Lower lobe of right lung (tissue), 2 donors: ENCODE measurements at regions not wholly inside any gene's neighbourhood (a gene's known extent, or its start where the extent isn't known, plus 50 kb on each side); places are given as distances from the start of the nearest gene placed in this dataset.

Source experiments
- ATAC-seq, 2 donors: fragments of 200-7000 bp; cut with Tn5 transposase; one replicate each; pipeline ENCODE4 v1.9.1; 2020 to 2022; ENCODE audit warnings: mild to moderate bottlenecking in 2 of 2, moderate library complexity in 2 of 2
- DNase-seq: peaks from one replicate; pipeline ENCODE4 v3.0.0-alpha.2; 2020
- H3K27ac ChIP-seq: fragments of 200-600 bp; one replicate; pipeline ENCODE4 v1.8.0; 2022
- H3K27me3 ChIP-seq: fragments of 200-600 bp; one replicate; pipeline ENCODE4 v1.8.0; 2022; ENCODE audit warnings: low read depth
- H3K36me3 ChIP-seq: fragments of 200-600 bp; one replicate; pipeline ENCODE4 v1.8.0; 2022; ENCODE audit warnings: mild to moderate bottlenecking
- H3K4me1 ChIP-seq: fragments of 200-600 bp; one replicate; pipeline ENCODE4 v1.8.0; 2022
- H3K4me3 ChIP-seq: fragments of 200-600 bp; one replicate; pipeline ENCODE4 v1.8.0; 2022; ENCODE audit warnings: mild to moderate bottlenecking
- H3K9me3 ChIP-seq: fragments of 200-600 bp; one replicate; pipeline ENCODE4 v1.8.0; 2022
- intact Hi-C: fragments of 100-400 bp; cut with DNase I; formaldehyde crosslinking; loops from one replicate; pipeline ENCODE4 v1.11.0; 2022
- TF ChIP-seq, protein P1 (sequence below): fragments of 200-600 bp; IDR thresholded peaks from one replicate; pipeline ENCODE4 v1.8.0; 2022; ENCODE audit warnings: antibody characterized with exemption, mild to moderate bottlenecking
- donor health status: DM: no; HTN: yes; CAD: no; lungs with severe emphysema.

DNA sequence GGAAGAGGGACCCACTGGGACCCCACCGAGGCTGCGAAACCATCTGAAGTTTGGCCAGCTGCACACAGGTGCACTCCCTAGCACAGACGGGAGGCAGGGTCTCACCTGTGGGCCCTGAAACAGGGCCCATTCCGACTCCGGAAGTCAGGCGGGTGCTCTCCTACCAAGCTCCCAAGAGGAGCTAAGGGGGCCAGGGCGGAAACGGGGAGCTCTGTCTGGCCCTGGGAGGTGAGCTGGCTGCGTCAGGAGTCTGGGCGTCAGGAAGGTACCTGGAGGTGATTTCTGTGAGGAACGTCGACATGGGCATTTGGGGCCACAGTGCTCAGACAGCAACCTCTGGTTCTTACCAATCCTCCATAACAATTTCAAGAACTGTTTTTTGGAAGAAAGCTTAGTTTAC lies 411.7 kb downstream of the TCERG1L start:
- no peak overlapping the region for H3K4me3 ChIP-seq
- no peaks in the 10 kb centered on the region for H3K36me3 ChIP-seq
- H3K4me1 ChIP-seq: no peaks in the 10 kb centered on the region
- DNase-seq (no peak), ATAC-seq (no peak)
- TF ChIP-seq, protein P1, sequence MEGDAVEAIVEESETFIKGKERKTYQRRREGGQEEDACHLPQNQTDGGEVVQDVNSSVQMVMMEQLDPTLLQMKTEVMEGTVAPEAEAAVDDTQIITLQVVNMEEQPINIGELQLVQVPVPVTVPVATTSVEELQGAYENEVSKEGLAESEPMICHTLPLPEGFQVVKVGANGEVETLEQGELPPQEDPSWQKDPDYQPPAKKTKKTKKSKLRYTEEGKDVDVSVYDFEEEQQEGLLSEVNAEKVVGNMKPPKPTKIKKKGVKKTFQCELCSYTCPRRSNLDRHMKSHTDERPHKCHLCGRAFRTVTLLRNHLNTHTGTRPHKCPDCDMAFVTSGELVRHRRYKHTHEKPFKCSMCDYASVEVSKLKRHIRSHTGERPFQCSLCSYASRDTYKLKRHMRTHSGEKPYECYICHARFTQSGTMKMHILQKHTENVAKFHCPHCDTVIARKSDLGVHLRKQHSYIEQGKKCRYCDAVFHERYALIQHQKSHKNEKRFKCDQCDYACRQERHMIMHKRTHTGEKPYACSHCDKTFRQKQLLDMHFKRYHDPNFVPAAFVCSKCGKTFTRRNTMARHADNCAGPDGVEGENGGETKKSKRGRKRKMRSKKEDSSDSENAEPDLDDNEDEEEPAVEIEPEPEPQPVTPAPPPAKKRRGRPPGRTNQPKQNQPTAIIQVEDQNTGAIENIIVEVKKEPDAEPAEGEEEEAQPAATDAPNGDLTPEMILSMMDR: no peak
- no peaks in the 10 kb centered on the region for H3K27me3 ChIP-seq
- no peaks in the 10 kb centered on the region for H3K9me3 ChIP-seq
- intact Hi-C loops: no loop called here
- no peak overlapping the region for H3K27ac ChIP-seq

DNA sequence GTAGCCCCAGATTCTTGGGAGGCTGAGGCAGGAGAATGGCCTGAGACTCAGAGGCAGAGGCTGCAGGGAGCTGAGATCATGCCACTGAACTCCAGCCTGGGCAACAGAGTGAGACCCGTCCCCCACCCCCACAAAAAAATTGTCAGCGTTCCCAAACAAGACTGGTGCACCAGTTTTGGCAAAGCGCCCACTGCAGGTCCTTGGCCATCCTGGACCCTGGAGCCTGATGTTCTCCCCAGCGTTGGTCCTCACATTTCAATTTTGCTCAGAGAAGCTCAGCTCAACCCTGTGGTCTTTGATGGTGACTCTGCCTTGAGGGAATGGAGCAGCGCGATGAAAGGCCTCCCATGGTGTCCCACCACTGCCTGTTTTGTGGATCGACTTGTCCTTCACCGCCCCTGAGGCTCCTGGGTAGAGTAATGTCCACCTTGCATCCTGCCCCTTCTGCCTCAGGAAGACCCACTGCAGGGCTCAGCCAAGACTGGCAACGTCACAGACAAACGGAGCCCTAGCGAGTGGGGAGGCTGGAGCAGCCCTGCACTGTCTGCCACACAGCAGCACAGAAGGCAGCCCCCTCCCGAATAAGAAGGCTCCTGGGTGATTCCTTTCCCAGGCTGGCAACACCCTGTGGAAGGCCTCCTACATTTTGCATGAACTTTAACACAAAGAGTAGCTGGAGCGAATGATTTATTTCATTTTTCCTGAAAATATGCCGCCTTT lies 410.9 kb downstream of the TCERG1L start:
- DNase-seq (no peak), ATAC-seq (no peak)
- TF ChIP-seq, protein P1: no peak
- no peaks in the 10 kb centered on the region for H3K4me1 ChIP-seq
- H3K36me3 ChIP-seq: no peaks in the 10 kb centered on the region
- intact Hi-C loops: no loop called here
- H3K4me3 ChIP-seq: no peak overlapping the region
- H3K27me3 ChIP-seq: no peaks in the 10 kb centered on the region
- no peaks in the 10 kb centered on the region for H3K9me3 ChIP-seq
- H3K27ac ChIP-seq: no peak overlapping the region

DNA sequence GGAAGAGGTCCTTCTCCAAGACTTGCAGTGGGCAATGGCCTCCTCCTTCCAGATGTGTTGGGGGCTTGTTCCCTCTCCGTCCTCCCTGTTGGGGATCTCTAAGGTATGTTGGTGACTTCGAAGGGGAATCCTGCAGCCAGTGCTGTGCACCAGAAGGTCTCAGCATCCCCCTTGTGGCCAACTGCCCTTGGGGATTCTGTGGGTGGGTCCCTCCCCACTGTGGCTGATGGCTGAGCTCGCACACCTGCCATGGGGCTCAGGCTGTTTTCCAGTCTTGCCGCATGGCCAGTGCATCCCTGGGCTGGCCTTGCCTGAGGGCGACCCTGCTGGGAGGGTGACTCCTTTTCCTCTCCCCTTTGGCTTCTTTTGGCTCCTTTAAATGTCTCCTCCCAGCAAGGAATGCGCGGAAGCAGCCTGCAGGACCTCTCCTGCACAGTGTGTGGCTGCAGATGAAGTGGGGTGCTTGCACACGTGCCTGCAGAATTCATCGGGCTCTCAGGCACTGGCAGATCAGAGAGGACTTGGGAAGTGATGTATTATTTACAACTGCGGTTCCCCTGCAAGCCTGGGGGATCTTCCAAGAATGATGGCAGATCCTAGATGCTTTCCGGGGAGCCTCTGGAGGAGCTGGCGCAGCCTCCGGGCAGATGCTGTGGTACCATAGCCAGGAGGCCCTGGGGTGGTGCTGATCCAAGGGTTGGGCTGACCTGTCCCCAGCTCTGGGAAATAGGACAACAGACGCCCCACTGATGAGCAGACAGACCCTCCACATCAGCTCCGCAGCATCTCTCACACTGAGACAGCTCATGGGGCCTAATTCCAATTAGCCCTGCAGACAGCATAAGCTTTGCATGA lies 410.0 kb downstream of the TCERG1L start:
- no peaks in the 10 kb centered on the region for H3K9me3 ChIP-seq
- intact Hi-C loops: no loop called here
- no peaks in the 10 kb centered on the region for H3K27me3 ChIP-seq
- no peaks in the 10 kb centered on the region for H3K36me3 ChIP-seq
- ATAC-seq (no peak), DNase-seq (no peak)
- no peak overlapping the region for H3K27ac ChIP-seq
- TF ChIP-seq, protein P1: no peak
- no peak overlapping the region for H3K4me3 ChIP-seq
- H3K4me1 ChIP-seq: no peaks in the 10 kb centered on the region

DNA sequence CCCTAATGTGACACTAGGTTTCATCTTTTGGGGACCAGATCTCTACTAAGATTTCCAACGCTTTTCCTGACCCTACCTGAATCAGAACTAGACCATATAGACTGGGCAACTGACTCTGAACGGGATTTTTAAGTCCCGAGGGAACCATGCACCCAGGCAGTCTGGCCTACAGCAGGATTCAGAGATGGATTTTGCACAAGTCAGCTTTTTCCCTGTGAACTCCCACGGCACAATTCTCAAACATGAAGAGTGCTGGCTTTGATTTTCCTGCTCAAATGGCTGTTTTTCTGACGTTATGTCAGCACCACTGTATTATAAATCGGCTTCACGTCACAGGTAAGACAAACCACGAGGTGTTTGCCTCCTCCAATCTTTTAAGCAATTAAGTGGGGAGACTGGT lies 409.1 kb downstream of the TCERG1L start:
- H3K36me3 ChIP-seq: no peaks in the 10 kb centered on the region
- no peaks in the 10 kb centered on the region for H3K4me1 ChIP-seq
- no peak for ATAC-seq
- no peak overlapping the region for H3K27ac ChIP-seq
- no peaks in the 10 kb centered on the region for H3K9me3 ChIP-seq
- intact Hi-C loops: no loop called here
- no peak for DNase-seq
- TF ChIP-seq, protein P1: no peak
- H3K4me3 ChIP-seq: no peak overlapping the region
- no peaks in the 10 kb centered on the region for H3K27me3 ChIP-seq

DNA sequence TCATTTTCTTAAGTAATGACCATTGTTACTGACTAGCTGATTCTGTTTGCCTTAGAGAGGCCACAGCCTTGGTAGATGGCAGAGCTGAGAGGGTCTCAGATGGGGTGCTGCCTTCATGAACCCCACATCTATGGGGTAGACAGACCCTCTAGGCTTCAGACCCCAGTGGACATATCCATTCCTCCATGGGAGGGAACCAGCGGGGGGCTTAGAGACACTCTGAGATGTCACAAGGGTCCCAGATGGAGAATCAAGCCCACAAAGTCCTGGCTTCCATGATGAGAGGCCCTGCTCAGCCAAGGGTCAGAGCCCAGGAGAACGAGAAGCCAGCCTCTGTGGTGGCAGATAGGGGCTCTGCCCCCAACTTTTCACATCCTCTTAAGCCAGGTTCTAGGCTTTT lies 408.6 kb downstream of the TCERG1L start:
- Histone ChIP-seq H3K27ac (no peak overlapping the region), H3K9me3 (no peaks in the 10 kb centered on the region), H3K27me3 (no peaks in the 10 kb centered on the region), H3K4me3 (no peak overlapping the region), H3K4me1 (no peaks in the 10 kb centered on the region), H3K36me3 (no peaks in the 10 kb centered on the region)
- no peak for ATAC-seq
- TF ChIP-seq, protein P1: no peak
- DNase-seq: no peak
- intact Hi-C loops: no loop called here
